ENCODE measurements at regions not wholly inside any gene's neighbourhood (a gene's known extent, or its start where the extent isn't known, plus 50 kb on each side); places are given as distances from the start of the nearest gene placed in this dataset.
"Not testable (repeated sequence)": the region's sequence is repeated elsewhere in the genome, so short reads cannot be mapped to it uniquely, and the experiment has no call there.

DNA sequence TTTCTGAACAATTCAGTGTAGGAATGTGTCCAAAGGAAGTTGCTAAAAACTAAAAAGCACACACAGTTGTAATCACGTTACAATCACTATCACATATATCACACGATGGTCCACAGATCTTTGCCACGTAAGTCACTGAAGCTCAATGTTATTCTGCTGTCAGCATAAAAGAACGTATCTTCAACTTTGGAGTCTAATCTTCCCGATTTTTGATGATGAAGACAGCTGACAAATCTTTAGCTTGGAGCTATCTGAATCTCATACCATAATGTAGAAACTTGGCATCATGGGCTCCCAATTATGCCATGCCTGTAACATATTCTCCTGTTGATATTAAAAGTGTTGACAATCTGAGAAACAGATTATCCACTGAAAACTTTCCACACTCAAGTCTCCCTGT lies 158.4 kb downstream of the UBE2NL start:
- no peak overlapping the region for H3K4me3 ChIP-seq (ENCODE audit: low read length in 2 of 2)
- H3K36me3 ChIP-seq (ENCODE audit: control insufficient read depth in 1 of 2, insufficient read depth in 2 of 2, low read length in 1 of 2): no peaks in the 10 kb centered on the region
- WGBS, 2 donors: 54 to 65% methylated on average over 5 of the region's 5 CpGs
- intact Hi-C loops (cut with DNase I): no loop called here
- no peaks in the 10 kb centered on the region for H3K4me1 ChIP-seq (ENCODE audit: control insufficient read depth in 1 of 2, insufficient read depth in 2 of 2, low read length in 2 of 2)
- H3K9me3 ChIP-seq (ENCODE audit: control insufficient read depth, low read length): no peaks in the 10 kb centered on the region
- DNase-seq (no peak), ATAC-seq (ENCODE audit: low FRiP score) (no peak)
- no peaks in the 10 kb centered on the region for H3K27me3 ChIP-seq (ENCODE audit: control insufficient read depth in 1 of 2, insufficient read depth in 2 of 2, low read length in 1 of 2)
- no peak overlapping the region for H3K27ac ChIP-seq (ENCODE audit: low read depth in 1 of 2, low read length in 2 of 2)

DNA sequence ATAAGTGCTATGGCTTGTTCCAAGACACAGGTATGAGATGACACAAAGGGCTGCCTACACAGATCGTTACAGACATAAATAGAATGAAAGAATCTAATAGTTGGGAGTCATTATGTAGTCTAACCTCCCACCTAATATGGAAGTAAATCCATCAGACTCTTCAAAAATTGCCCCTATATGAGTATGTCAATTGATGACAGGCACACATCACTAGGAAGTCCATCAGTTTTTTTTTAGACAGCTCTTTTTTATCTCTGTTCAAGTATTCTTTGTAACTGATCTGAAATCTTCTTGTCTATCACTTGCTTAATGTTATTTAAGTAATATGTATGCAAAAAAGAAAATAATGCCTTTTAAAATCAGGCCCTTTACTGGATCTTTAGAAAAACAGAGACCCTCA lies 191.6 kb downstream of the UBE2NL start:
- H3K36me3 ChIP-seq (ENCODE audit: control insufficient read depth in 1 of 2, insufficient read depth in 2 of 2, low read length in 1 of 2): no peaks in the 10 kb centered on the region
- intact Hi-C loops (cut with DNase I): no loop called here
- H3K4me1 ChIP-seq (ENCODE audit: control insufficient read depth in 1 of 2, insufficient read depth in 2 of 2, low read length in 2 of 2): no peaks in the 10 kb centered on the region
- DNase-seq (no peak), ATAC-seq (ENCODE audit: low FRiP score) (no peak)
- H3K9me3 ChIP-seq (ENCODE audit: control insufficient read depth, low read length): no peaks in the 10 kb centered on the region
- no peak overlapping the region for H3K4me3 ChIP-seq (ENCODE audit: low read length in 2 of 2)
- no peaks in the 10 kb centered on the region for H3K27me3 ChIP-seq (ENCODE audit: control insufficient read depth in 1 of 2, insufficient read depth in 2 of 2, low read length in 1 of 2)
- H3K27ac ChIP-seq (ENCODE audit: low read depth in 1 of 2, low read length in 2 of 2): no peak overlapping the region
- WGBS, 2 donors: 59 to 83% methylated on average over 1 of the region's 1 CpG

DNA sequence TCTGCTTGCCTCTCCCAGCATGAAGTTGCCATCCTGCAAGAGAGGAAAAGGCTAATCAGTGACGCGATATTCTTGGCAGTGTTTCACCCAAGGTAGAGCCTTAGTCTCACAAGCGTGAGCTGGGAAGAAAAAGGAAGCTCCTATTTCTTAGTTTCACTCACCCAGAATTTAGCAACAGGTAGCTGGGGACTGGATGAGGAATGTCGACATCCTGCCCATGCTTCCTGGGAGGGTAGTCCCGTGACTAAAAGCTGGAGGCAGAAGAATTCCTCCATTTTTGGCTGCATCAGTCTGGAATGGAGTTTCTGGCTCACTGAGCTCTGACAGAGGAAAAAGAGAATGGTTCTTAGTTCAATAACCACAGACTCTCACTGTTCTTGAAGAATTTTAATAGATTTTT lies 198.4 kb downstream of the UBE2NL start:
- H3K4me3 ChIP-seq (ENCODE audit: low read length in 2 of 2); H3K36me3 ChIP-seq (ENCODE audit: control insufficient read depth in 1 of 2, insufficient read depth in 2 of 2, low read length in 1 of 2); H3K9me3 ChIP-seq (ENCODE audit: control insufficient read depth, low read length); intact Hi-C loops (cut with DNase I); H3K4me1 ChIP-seq (ENCODE audit: control insufficient read depth in 1 of 2, insufficient read depth in 2 of 2, low read length in 2 of 2); H3K27ac ChIP-seq (ENCODE audit: low read depth in 1 of 2, low read length in 2 of 2); H3K27me3 ChIP-seq (ENCODE audit: control insufficient read depth in 1 of 2, insufficient read depth in 2 of 2, low read length in 1 of 2); DNase-seq; ATAC-seq (ENCODE audit: low FRiP score): not testable (repeated sequence)
- WGBS, 2 donors: 78 to 82% methylated on average over 5 of the region's 5 CpGs

DNA sequence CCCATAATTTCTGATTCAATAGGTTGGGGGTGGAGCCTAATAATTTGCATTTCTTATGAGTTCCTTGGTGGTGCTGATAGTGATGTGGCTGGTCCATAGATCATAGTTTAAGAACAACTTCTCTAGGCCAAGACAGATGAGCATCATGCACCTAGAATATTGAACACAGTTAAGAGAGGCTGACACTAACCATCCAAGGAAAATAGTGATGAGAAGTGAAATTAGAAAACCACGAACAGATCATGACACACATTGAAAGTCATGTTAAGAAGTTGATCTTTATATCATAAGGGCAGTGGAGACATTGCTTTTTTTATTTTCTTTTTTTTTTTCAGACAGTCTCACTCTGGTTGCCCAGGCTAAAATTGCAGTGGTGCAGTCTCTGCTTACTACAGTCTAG lies 205.8 kb downstream of the UBE2NL start:
- H3K27me3 ChIP-seq (ENCODE audit: control insufficient read depth in 1 of 2, insufficient read depth in 2 of 2, low read length in 1 of 2); H3K9me3 ChIP-seq (ENCODE audit: control insufficient read depth, low read length); H3K36me3 ChIP-seq (ENCODE audit: control insufficient read depth in 1 of 2, insufficient read depth in 2 of 2, low read length in 1 of 2); H3K4me3 ChIP-seq (ENCODE audit: low read length in 2 of 2); H3K27ac ChIP-seq (ENCODE audit: low read depth in 1 of 2, low read length in 2 of 2); H3K4me1 ChIP-seq (ENCODE audit: control insufficient read depth in 1 of 2, insufficient read depth in 2 of 2, low read length in 2 of 2); ATAC-seq (ENCODE audit: low FRiP score); intact Hi-C loops (cut with DNase I); DNase-seq: not testable (repeated sequence)
- no CpG with 5 or more reads among the region's 1 CpG for WGBS, 2 donors

DNA sequence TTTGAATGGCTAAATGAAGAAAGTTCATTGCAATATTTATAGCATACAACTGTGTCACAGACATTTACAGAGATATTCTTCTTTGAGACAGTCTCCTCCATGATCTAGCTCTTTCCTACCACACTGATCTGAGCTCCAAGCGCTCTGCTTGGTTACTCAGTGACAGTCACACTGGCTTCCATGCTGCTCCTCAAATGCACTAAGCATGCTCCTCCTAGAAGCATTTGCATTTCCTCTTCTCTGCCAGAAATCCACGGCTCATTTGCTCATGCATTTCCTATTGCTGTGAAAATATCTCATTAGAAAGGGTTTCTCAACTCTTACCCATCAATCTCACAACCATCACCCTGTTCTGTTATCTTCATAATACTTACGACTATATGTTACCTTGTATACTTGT lies 208.2 kb downstream of the UBE2NL start:
- WGBS, 2 donors: no CpG with 5 or more reads among the region's 3 CpGs
- H3K36me3 ChIP-seq (ENCODE audit: control insufficient read depth in 1 of 2, insufficient read depth in 2 of 2, low read length in 1 of 2); intact Hi-C loops (cut with DNase I); DNase-seq; H3K9me3 ChIP-seq (ENCODE audit: control insufficient read depth, low read length); ATAC-seq (ENCODE audit: low FRiP score); H3K27ac ChIP-seq (ENCODE audit: low read depth in 1 of 2, low read length in 2 of 2); H3K27me3 ChIP-seq (ENCODE audit: control insufficient read depth in 1 of 2, insufficient read depth in 2 of 2, low read length in 1 of 2); H3K4me3 ChIP-seq (ENCODE audit: low read length in 2 of 2); H3K4me1 ChIP-seq (ENCODE audit: control insufficient read depth in 1 of 2, insufficient read depth in 2 of 2, low read length in 2 of 2): not testable (repeated sequence)

DNA sequence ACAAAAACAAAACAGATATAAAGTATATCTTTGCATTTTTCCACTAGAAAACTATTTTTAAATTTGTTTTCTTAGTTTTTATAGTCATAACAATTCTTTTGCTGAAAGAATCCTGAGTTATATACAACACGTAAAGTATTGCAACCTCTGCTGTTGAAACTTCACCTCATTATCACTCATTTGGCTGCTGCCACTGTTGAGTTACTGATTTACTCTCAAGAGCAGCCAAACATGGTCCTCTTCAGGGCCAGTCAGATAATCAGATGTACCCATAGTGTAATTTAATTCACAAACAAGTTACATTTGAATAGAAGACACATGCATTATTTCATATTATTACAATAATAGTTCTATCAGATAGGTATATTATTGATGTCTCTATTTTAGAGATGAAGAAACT lies 235.6 kb downstream of the UBE2NL start:
- H3K36me3 ChIP-seq (ENCODE audit: control insufficient read depth in 1 of 2, insufficient read depth in 2 of 2, low read length in 1 of 2); H3K4me3 ChIP-seq (ENCODE audit: low read length in 2 of 2); H3K9me3 ChIP-seq (ENCODE audit: control insufficient read depth, low read length); intact Hi-C loops (cut with DNase I); H3K4me1 ChIP-seq (ENCODE audit: control insufficient read depth in 1 of 2, insufficient read depth in 2 of 2, low read length in 2 of 2); DNase-seq; H3K27me3 ChIP-seq (ENCODE audit: control insufficient read depth in 1 of 2, insufficient read depth in 2 of 2, low read length in 1 of 2); H3K27ac ChIP-seq (ENCODE audit: low read depth in 1 of 2, low read length in 2 of 2); ATAC-seq (ENCODE audit: low FRiP score): not testable (repeated sequence)
- 14 to 17% methylated on average over 1 of the region's 1 CpG for WGBS, 2 donors

DNA sequence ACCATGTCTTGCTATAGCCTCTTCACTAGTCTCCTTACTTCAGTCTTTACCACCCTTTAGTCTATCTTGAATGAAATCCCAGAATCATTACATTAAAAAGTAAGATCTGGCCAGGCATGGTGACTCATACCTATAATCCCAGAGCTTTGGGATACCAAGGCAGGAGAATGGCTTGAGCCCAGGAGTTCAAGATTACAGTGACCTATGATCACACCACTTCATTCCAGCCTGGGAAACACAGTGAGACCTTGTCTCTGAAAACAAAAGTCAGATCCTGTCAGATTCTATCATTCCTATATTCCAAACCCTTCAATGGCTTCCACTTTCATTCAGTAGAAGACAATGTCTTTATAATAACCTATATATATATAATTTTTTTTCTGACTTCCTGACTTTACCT lies 237.7 kb downstream of the UBE2NL start:
- H3K4me1 ChIP-seq (ENCODE audit: control insufficient read depth in 1 of 2, insufficient read depth in 2 of 2, low read length in 2 of 2); intact Hi-C loops (cut with DNase I); DNase-seq: not testable (repeated sequence)

DNA sequence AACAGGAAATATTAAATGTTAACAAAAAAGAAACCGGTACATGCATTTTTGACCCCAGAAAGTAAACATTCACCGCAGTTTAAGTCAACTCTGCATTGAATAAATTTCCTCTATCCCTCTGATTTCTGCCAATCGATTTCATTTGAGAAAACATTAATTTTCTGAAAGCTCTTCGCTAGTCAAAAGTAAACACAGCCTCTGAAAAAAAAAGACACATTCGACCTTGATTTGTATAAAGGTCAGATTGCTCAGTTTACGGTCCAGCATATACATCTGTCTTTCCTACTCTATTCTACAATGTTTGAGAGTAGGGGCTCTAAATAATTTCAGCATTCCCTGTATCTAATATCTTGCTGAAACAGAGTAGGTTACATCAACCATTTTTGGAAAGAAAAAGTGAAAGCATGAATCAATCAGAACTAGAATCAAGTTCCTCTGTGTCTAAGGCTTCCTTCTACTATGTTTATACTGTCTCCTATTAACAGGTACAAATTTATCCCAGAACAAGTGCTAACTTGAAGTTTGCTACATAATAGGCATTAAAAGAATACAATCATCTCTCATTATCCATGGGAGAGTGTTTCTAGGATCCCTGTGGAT lies 243.8 kb downstream of the UBE2NL start:
- H3K27ac ChIP-seq (ENCODE audit: low read depth in 1 of 2, low read length in 2 of 2); H3K9me3 ChIP-seq (ENCODE audit: control insufficient read depth, low read length); H3K27me3 ChIP-seq (ENCODE audit: control insufficient read depth in 1 of 2, insufficient read depth in 2 of 2, low read length in 1 of 2); H3K4me1 ChIP-seq (ENCODE audit: control insufficient read depth in 1 of 2, insufficient read depth in 2 of 2, low read length in 2 of 2); DNase-seq; intact Hi-C loops (cut with DNase I); H3K4me3 ChIP-seq (ENCODE audit: low read length in 2 of 2); H3K36me3 ChIP-seq (ENCODE audit: control insufficient read depth in 1 of 2, insufficient read depth in 2 of 2, low read length in 1 of 2); ATAC-seq (ENCODE audit: low FRiP score): not testable (repeated sequence)
- 59 to 62% methylated on average over 5 of the region's 6 CpGs for WGBS, 2 donors

More for the DNA sequence above, 237.7 kb downstream of the UBE2NL start:
- not testable (repeated sequence) for H3K36me3 ChIP-seq (ENCODE audit: control insufficient read depth in 1 of 2, insufficient read depth in 2 of 2, low read length in 1 of 2); H3K4me3 ChIP-seq (ENCODE audit: low read length in 2 of 2); H3K27me3 ChIP-seq (ENCODE audit: control insufficient read depth in 1 of 2, insufficient read depth in 2 of 2, low read length in 1 of 2); H3K9me3 ChIP-seq (ENCODE audit: control insufficient read depth, low read length); ATAC-seq (ENCODE audit: low FRiP score); H3K27ac ChIP-seq (ENCODE audit: low read depth in 1 of 2, low read length in 2 of 2)

DNA sequence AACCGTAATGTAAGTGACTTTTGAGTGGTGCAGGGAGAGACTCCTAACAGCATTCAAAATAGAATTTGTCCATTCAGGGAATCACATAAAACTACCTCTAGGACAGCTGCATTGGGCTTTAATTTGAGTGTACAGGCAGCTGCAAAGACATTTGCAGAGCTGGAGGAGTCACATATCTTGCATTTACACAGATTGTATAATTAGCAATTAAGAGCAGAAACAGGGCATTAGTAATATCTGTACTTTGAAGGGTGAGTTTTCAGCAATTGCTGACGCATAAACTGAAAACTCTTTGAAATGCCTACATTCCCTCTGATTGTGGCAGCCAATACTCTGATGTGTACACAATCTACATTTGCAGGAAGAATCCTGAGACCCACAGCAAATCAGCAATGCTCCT lies 245.6 kb downstream of the UBE2NL start:
- H3K27ac ChIP-seq (ENCODE audit: low read depth in 1 of 2, low read length in 2 of 2); DNase-seq; H3K9me3 ChIP-seq (ENCODE audit: control insufficient read depth, low read length); H3K36me3 ChIP-seq (ENCODE audit: control insufficient read depth in 1 of 2, insufficient read depth in 2 of 2, low read length in 1 of 2); intact Hi-C loops (cut with DNase I); H3K4me1 ChIP-seq (ENCODE audit: control insufficient read depth in 1 of 2, insufficient read depth in 2 of 2, low read length in 2 of 2); H3K4me3 ChIP-seq (ENCODE audit: low read length in 2 of 2); H3K27me3 ChIP-seq (ENCODE audit: control insufficient read depth in 1 of 2, insufficient read depth in 2 of 2, low read length in 1 of 2); ATAC-seq (ENCODE audit: low FRiP score): not testable (repeated sequence)
- WGBS, 2 donors: 55 to 58% methylated on average over 1 of the region's 2 CpGs

Data from aorta (tissue), 5 donors.